WTC11 (cell line): ENCODE measurements at regions not wholly inside any gene's neighbourhood (a gene's known extent, or its start where the extent isn't known, plus 50 kb on each side); places are given as distances from the start of the nearest gene placed in this dataset.

Source experiments
- ARID4B ChIP-seq: sonication (generic); formaldehyde crosslinking; IDR thresholded peaks from 2 replicates; pipeline ENCODE4 v1.8.0; 2023; ENCODE audit warnings: missing genetic modification reagents, mild to moderate bottlenecking, borderline replicate concordance
- CTCF ChIP-seq: fragments of 200-600 bp; IDR thresholded peaks from 2 replicates; pipeline ENCODE4 v1.8.0; 2022; ENCODE audit warnings: antibody characterized with exemption
- ESRRA ChIP-seq: sonication (generic); formaldehyde crosslinking; IDR thresholded peaks from 2 replicates; pipeline ENCODE4 v1.8.1; 2022; ENCODE audit warnings: mild to moderate bottlenecking, missing genetic modification reagents, borderline replicate concordance
- PRDM15 ChIP-seq: sonication (generic); formaldehyde crosslinking; IDR thresholded peaks from 2 replicates; pipeline ENCODE4 v1.8.0; 2022; ENCODE audit warnings: missing genetic modification reagents
- PREB ChIP-seq: sonication (generic); formaldehyde crosslinking; IDR thresholded peaks from 2 replicates; pipeline ENCODE4 v1.8.1; 2022; ENCODE audit warnings: mild to moderate bottlenecking, missing genetic modification reagents, moderate library complexity, borderline replicate concordance
- RELA ChIP-seq: sonication (generic); formaldehyde crosslinking; IDR thresholded peaks from 2 replicates; pipeline ENCODE4 v1.8.1; 2022; ENCODE audit warnings: missing genetic modification reagents, mild to moderate bottlenecking, borderline replicate concordance
- SP1 ChIP-seq: sonication (generic); formaldehyde crosslinking; conservative IDR thresholded peaks from 2 replicates; pipeline ENCODE4 v1.8.1; 2022; ENCODE audit warnings: missing genetic modification reagents
- STAT6 ChIP-seq: sonication (generic); formaldehyde crosslinking; conservative IDR thresholded peaks from 2 replicates; pipeline ENCODE4 v1.8.1; 2023; ENCODE audit warnings: mild to moderate bottlenecking, low read depth, missing genetic modification reagents, moderate library complexity

- no peak for TF ChIP-seq CTCF
- no peak for TF ChIP-seq STAT6 (CRISPR knock-in tag)
- TF ChIP-seq PRDM15 (CRISPR knock-in tag) = no peak
- no peak for TF ChIP-seq PREB (CRISPR knock-in tag)
- no peak for TF ChIP-seq ESRRA (CRISPR knock-in tag)
- TF ChIP-seq ARID4B (CRISPR knock-in tag) = no peak
- TF ChIP-seq RELA (CRISPR knock-in tag) = no peak
- TF ChIP-seq SP1 (CRISPR knock-in tag) = no peak
Measured at GRCh38 chr9:129392093-129392541, 214.1 kb upstream of the IER5L start.
